ENCODE measurements at regions not wholly inside any gene's neighbourhood (a gene's known extent, or its start where the extent isn't known, plus 50 kb on each side); places are given as distances from the start of the nearest gene placed in this dataset.
A peak's percentile ranks its signal among the peaks of the same experiment; 100 is the strongest.

DNA sequence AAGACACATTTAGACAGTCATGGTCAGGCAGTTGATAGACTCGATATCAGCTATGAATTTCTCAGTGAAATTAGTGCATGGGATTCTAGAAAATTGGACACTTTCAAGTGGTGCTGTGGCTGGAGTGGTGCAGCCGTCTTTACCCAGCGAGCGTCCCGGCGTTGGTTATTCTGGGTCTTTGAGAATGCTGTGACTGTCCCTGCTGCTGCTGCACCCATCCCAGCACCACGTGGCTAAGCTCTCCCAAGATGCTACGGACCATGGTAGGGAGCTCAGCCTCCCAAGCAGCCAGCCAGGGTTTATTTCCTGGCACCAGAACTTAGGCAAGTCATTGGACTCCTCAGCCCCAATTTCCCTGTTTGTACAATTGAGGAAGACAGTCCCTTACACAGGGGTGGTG, 147.2 kb upstream of the RPS6KA2 start:
- TF ChIP-seq CTCF (IDR thresholded peaks at IDR 0.05; ENCODE audit: low read depth, low read length) = no peak
- DNase-seq (ENCODE audit: extremely low read depth, low read depth) = no peak

GRCh38 chr6:166772518-166772917, 145.5 kb upstream of the RPS6KA2 start:
- TF ChIP-seq CTCF (IDR thresholded peaks at IDR 0.05; ENCODE audit: low read depth, low read length) = peak; percentile 11; the same call in 1 of the 2 replicates
- no peak for DNase-seq (ENCODE audit: extremely low read depth, low read depth)

DNA sequence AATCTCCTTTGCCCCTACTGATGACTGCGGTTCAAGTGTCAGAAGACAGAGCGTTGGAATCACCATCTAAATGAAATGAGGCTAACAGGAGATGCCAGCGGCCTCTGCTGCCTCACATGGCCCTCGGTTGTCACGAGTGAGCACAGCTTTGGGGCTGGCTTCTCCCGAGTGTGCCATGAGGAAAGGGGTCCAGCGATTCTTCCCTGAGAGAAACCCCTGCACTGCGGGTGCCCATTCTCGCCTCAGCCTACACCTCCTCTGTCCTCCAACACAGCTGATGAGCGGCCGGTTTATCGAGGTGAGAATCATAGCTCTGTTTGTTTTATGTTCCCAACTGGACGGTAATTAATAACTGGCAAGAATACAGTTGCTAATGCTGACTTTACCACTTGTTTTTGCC, 144.7 kb upstream of the RPS6KA2 start:
- no peak for TF ChIP-seq CTCF (IDR thresholded peaks at IDR 0.05; ENCODE audit: low read depth, low read length)
- DNase-seq (ENCODE audit: extremely low read depth, low read depth) = no peak

- TF ChIP-seq CTCF (IDR thresholded peaks at IDR 0.05; ENCODE audit: low read depth, low read length) = peak; percentile 16
- DNase-seq (ENCODE audit: extremely low read depth, low read depth) = no peak
Observed at GRCh38 chr6:166770216-166771116, 143.4 kb upstream of the RPS6KA2 start.

DNA sequence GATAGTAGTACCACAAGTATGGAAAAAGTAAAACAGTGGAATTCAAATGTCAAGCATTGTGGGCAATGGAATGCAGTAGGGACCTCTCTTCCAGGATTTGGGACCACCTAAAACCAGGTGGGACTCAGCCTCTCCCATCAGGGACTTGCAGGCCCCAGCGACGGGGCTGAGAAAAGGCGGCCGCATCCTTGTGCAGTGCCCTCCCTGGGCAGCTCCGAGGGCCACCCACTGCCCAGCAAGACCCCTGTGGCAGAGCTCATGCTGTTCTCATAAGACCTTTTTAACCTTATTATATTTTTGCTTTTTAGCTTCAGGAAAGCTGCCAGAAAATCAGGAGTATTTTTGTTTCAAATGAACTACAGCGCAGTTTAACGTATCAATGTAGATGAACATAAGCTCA, 142.6 kb upstream of the RPS6KA2 start:
- no peak for TF ChIP-seq CTCF (IDR thresholded peaks at IDR 0.05; ENCODE audit: low read depth, low read length)
- no peak for DNase-seq (ENCODE audit: extremely low read depth, low read depth)

- no peak for TF ChIP-seq CTCF (IDR thresholded peaks at IDR 0.05; ENCODE audit: low read depth, low read length)
- DNase-seq (ENCODE audit: extremely low read depth, low read depth) = no peak
Observed at GRCh38 chr6:166768761-166769160, 141.7 kb upstream of the RPS6KA2 start.

DNA sequence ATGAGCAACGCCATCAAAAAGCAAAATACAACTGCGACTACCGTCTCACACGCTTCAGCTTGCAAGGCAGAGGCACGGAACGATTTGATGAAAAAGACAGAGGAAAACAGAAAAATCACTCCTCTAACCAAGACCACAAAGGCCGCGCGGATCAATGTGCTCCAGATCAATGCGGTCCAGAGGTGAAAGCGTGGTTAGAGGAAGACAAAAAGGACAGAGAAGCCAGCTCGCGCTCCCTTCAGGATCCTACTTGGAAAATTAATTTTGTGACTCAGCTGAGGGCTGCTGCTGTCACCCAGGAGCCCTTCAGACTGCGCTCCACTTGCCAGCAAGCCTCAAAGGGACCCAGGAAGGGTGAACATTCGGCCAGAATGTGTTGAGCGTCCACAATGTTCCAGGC, 140.2 kb upstream of the RPS6KA2 start:
- no peak for DNase-seq (ENCODE audit: extremely low read depth, low read depth)
- no peak for TF ChIP-seq CTCF (IDR thresholded peaks at IDR 0.05; ENCODE audit: low read depth, low read length)
